HG03175 (cell line): ENCODE measurements at regions not wholly inside any gene's neighbourhood (a gene's known extent, or its start where the extent isn't known, plus 50 kb on each side); places are given as distances from the start of the nearest gene placed in this dataset.

ENCODE experiments used
- ATAC-seq: cut with Tn5 transposase; IDR thresholded peaks from one replicate; pipeline ENCODE4 v1.9.1; 2021; ENCODE audit warnings: mild to moderate bottlenecking, moderate library complexity; ENCODE audit not compliant: unreplicated experiment

DNA sequence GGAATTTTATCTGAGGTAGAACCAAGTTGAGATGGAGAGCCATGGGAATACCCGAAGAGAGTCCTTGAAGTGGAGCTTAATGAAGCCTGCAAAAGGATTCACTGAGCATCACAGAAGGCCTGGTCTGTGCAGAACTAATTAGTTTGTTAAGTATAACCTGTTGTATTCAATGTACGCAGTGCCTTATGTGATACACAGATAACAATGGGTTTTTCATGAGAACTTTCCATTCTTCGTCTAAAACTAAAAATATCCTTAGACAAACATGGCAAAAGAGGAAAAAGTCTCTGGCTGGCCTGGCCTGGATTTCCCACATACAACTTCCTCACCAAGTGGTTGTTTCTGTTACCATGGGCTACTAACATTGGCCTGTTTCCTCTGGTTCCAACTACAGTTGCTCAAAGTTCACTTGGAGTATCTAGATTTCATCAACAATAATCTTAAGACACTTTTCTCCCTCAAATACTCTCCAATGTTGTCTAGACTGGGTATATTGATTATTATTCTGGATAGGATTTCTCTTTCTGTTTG lies 237.6 kb upstream of the ZNF462 start:
- ATAC-seq = no peak

DNA sequence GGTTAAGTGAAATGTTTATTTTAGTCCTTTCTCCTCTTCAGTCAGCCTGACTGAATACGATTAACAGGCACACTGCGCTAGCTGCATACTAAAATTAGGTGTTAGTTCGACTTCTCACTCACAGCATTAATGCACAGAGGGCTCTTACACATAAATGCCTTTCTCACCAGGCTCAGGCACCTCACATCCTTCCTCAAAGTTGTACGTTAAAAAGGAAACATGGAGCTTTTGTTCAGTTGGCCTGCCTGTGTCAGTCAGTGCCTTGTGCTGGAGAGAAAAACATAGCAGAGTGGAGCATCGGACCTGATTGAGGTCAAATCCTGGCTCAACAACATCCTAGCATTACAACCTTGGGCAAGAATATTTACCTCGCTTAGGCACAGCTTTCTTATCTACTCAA lies 236.0 kb upstream of the ZNF462 start:
- ATAC-seq = no peak

DNA sequence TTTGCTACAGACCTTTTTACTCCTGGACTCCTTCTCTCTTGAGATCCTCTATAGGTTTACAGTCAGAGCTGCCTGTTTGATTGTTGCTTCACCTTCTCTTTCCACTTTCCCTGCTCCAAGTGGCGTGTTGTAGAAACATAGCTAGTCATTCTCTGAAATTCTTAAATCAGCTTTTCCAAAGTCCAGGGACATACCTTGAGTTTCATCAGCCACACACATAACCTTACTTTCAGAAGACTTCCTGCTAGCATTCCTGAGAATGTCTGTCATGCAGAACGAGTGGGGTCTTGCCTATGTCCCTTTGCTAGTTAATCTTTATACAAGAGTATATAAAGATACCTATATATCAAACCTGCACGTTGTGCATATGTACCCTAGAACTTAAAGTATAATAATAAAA lies 230.3 kb upstream of the ZNF462 start:
- no peak for ATAC-seq

DNA sequence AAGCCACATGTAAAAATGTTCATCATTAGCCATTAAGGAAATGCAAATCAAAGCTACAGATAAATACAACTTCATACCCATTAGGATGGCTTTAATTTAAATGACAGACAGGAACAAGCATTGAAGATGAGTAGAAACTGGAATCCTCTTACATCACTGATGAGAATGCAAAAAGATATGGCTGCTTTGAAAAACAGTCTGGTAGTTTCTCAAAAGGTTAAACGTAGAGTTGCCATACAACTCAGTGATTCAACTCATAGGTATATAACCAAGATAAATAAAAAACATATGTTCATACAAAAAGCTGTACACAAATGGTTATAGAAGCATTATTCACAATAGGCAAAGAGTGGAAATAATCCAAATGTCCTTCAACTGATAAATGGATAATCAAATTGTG lies 228.8 kb upstream of the ZNF462 start:
- no peak for ATAC-seq

DNA sequence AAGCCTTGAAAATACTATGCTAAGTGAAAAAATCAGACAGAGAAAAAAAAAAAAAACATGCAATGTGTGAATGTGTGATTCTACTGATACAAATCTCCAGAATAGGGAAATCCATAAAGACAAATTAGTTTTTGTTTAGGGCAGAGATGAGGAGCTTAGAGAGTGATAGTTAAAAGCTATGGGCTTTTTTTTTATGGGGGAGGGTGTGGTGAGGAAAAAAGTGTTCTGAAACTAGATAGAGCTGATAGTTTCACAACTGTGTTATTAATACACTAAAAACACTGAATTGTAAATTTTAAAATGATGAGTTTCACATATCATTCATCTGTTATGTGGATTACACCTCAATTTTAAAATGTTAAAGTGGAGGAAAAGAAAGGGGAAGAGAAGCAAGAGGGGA lies 228.3 kb upstream of the ZNF462 start:
- ATAC-seq = no peak

DNA sequence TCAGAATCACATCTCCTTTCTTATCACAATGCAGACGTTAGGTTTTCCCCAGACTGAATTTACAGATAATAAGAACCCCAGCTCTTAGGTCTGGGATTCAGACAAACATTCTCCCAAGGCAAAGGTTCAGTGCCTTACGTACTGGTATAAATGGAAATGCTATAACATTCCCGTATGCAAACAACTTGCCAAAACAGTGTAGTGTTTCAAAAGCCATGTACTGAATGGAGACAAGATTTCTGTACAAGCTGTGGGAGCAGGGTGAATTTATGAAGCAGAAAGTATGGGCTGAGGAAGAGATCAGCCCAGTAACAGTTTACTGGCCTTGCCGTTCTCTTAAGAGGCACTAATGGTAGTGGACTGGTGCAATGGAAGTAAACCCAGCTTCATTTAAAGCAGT lies 225.5 kb upstream of the ZNF462 start:
- no peak for ATAC-seq

DNA sequence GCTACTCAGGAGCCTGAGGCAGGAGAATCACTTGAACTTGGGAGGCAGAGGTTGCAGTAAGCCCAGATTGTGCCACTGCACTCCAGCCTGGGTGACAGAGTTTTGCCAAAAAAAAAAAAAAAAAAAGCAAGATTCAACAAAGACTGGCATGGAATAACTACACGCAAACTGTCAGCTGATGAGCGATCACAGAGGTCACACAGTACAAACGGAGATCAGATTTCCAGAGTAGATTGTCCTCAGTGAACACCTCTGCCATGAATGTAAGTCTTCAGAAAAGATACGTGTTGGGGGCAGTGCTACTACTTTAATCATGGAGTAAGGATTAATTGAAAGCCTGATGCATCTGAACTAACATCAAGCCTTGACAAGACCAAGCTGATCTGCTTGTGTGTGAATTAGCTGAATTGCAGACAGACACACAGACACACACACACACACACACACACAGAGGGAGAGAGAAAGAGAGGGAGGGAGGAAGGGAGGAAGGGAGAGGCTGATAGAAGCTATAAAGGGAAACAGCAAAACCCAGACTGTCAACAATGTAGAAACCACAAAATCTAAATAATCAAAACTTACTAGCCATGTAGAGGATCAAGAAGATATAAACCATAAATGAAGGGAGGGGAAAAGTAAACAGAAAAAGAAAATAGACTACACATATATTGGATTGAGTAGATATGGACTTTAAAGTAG lies 222.9 kb upstream of the ZNF462 start:
- ATAC-seq = no peak

DNA sequence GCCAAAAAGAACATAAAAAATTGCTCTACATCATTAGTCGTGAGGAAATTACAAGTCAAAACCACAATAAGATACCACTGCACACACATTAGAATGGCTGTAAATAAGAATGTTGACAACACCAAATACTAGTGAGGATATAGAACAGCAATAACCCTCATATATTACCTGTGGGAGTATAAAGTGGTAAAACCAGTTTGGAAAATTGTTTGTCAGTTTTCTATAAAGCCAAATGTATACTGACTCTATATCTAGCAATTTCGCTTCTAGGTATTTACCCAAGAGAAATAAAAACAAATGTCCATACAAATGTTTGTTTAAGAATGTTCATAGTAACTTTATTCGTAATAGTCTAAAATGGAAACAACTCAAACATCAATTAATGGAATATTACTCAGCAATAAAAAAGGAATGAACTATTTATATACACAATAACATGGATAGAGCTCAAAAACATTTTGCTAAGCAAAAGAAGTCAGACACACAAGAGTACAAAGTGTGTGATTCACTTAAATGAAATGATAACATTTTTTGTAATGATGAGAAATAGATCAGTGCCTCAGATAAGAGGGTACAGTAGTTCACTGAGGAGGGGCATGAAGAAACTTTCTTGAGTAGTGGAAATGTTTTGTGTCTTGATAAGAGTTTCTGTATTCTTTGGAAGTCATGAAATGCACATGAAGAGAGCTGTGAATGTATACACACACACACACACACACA lies 219.6 kb upstream of the ZNF462 start:
- no peak for ATAC-seq

DNA sequence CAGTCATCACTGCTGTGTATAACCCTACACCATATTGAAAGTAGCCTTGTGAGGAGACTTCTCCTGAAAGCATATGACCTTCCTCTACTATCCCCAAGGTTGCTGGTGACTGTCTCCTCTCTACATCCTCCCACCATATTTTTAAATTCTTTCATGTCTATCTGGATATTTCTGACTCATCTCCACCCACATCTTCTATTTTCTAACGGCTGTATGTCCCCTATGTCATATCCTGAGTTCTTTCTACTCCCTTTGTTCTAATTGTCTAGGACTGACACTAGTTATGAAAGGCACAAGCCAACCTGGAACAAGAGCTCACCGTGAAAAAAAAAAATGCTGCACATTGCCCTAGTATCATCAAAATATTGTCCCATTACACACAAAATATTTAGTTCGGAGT lies 218.3 kb upstream of the ZNF462 start:
- ATAC-seq = no peak

DNA sequence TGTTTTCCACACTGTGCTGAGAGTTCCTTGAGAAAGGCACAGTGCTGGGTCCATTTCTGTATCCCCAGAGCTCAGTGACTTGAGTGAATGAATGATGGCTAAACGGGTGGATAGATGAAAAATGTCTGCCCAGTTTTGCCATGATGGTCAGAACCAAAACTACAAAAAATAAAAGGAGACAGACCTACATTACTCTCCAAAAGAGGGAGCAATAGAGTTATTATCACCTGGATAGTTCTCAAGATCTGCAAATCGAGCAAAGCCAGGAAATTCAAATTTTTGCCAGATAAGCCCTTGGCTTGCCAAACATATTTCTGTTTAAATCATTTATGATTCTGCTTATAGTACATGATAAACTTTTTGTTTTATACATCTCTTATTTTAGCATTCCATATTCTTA lies 214.2 kb upstream of the ZNF462 start:
- ATAC-seq = no peak

DNA sequence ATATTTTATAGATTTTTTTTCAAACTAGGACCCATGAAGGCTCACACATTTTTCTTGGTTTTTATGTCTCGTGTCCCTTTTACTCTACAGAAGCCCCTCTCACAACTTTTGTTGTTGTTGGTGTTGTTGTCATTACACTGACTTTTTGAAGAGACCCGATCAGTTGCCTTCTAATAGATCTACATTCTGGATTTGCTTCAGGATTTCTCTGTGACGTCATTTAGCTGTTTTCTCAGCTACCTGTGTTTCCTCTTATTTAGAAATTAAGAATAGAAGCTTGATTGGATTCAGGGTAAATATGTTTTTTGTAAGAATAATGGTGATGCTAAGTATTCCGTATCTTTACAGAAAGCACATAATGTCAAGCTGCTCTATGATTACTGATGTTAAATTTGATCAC lies 213.3 kb upstream of the ZNF462 start:
- ATAC-seq = no peak

DNA sequence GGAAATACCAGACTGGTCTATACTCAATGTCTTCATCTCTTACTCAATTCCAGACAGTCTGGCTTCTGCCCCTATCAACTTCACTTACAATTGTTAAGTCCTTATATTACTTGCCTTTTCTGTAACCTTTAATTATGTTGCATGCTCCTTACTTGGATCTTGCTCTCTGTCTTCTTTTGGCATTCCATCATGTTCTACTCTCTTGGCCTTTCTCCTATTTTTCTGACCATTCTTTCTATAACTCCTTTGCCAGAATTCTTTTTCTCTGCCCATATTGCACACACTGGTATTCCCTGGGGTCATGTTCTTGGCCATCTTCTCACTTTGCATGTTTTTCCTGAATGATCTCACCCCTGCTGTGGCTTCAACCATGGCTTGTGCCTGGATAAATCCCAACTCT lies 209.8 kb upstream of the ZNF462 start:
- ATAC-seq = no peak

DNA sequence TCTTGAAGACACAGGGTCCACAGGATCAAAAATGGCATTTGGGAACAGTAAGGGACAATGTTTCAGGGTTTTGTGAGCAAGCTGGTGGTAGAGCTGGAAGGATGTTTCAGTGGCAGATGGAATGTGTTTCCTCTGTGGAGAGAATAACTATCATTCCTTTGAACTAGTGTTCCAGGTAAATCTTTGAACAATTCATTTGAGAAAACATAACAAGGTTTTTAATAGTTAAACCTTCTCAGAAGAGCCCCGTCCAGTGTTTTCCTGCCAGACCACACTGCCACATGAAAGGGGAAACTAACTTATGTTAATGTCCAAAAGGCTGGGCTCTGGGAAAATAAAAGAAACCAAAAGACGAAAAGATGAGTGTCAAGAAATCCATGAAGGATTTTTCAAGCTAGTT lies 207.0 kb upstream of the ZNF462 start:
- no peak for ATAC-seq

DNA sequence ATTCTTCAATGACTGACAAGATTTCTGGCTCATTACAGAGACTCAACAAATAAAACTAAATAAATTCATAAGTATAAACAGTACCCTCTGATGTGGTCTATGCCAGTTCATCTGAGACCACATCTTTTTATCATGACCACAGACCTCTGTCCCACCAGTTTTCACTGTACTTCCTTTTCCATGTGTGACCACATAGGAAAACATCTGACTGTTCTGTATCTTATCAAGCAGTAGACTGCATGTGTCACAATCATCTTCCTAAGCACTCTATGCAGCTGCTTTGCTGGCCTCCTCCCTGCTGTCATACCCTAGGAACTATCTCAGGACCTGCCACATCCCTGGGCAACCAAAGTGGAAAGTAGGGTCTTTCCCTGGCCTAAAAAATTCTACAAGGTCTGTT lies 205.0 kb upstream of the ZNF462 start:
- ATAC-seq = no peak

DNA sequence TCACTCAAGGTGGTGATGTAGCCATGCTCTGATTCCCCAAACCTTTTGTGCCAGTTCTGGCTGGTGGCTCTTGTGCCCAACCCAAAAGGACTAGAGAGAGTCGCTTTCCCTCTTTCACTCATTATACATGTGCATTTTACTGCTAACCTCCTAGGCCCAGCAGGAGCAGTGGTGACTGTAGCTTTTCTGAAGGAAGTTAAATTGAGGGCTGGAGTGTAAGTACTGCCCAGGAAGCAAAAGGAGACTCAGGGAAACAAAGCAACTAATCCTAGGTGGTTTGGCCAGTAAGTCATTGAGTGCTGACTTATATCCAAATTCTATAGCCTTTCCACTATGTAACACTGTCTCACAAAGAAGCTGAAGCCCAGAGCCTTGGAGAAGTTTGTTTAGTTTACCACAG lies 194.4 kb upstream of the ZNF462 start:
- no peak for ATAC-seq

DNA sequence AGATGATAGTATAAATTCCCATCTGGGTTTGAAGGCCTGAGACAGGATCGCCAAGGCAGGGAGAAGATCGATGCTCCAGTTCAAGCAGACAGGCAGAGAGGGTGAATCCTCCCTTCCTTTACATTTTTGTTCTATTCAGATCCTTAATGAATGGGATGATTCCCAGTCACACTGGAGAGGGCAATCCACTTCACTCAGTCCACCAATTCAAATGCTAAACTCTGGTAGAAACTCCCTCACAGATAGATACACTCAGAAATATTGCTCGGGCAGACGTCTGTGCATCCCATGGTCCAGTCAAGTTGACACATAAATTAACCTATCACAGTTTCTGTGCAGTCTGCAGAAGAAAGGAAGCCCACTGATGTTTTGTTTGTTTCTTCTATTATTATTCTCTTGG lies 193.1 kb upstream of the ZNF462 start:
- no peak for ATAC-seq

DNA sequence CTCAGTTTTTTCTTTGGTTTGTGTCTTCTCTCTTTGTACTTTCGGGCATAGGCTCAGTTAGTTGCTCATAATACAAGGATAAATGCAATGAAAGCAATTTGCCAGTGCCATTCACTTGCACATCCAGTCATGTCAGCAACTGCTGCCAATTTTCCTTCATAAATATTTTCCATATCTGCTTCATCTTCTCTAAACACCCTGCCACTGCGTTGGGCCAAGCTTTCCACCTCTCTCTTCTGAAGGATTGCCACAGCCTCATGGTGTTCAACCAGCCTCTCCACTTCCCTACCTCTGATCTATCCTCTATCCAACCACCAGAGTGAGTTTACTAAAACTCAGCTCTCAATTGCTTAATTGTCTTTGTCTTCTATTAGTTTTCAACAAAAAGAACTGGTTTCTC lies 192.5 kb upstream of the ZNF462 start:
- ATAC-seq = no peak

DNA sequence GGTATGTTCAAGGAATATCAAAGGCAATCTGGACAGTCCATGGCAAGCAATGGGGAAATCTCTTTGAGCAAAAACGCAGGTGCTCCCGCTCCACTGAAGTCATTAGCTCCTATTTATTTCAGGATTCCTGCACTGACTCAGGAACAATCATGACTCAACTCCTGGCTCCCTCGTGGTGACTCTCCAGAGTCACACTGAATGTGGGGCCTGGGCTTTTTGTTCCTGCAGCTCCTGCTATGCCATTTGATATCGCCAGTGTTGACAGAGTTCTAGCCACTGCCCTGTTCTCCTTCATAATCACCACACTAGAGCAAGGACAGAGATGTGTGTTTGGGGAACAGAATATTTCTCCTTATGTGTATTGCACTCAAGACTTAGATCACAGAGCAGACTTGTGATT lies 187.2 kb upstream of the ZNF462 start:
- no peak for ATAC-seq

DNA sequence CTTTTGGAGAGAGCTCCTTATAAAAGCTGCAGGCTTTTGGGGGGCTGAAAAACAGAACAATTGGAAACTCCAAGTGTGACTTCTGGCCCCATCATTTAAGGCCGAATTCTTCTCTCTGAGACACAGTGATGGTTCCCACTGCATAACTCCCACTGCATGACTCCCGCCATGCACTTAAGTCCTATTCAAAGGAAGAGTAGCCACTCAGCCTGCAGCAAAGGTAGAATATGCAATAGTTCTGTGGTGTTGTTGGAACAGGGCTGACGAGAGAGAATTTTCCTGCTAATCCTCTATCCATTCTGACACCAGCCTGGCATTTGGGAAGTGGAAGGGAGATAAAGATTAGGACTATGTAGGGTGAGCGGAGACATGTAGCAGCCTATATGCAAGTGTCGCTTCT lies 185.6 kb upstream of the ZNF462 start:
- no peak for ATAC-seq

DNA sequence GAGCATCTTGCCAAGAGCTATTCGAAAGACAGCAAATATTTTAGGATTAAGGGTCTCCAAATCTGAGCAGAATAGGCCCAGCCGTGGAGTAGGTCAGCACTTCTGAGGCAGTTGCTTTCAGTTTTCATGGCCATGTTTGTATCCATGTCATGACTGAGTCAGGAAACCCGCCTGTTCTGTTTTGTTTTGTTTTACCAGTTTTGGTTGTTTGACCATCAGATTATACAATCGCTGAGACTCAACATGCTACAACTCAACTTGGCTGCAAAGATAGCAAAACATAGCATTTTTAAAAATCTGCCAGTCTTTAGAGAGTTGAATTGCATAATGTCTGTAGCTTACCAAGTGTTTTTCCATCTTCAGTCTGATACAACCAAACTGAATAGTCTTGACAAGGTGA lies 185.1 kb upstream of the ZNF462 start:
- ATAC-seq = no peak

DNA sequence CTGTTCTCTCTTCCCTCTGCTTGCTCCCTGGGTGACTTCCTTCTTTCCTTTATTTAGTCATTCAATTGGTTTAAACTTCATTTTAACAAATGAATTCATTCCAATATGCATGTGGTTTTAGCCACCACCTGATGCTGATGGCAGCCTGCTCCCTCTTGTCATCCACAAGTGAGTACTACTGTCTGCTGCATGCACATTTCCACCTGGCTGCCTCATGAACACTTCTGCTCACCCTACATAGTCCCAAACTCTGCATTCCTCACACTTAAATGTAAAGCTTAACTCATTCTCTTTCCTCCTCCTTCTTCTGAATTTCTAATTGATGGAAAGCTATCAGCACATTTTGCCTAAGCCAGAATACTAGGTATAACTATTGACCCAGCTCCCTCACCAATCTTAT lies 184.7 kb upstream of the ZNF462 start:
- no peak for ATAC-seq

DNA sequence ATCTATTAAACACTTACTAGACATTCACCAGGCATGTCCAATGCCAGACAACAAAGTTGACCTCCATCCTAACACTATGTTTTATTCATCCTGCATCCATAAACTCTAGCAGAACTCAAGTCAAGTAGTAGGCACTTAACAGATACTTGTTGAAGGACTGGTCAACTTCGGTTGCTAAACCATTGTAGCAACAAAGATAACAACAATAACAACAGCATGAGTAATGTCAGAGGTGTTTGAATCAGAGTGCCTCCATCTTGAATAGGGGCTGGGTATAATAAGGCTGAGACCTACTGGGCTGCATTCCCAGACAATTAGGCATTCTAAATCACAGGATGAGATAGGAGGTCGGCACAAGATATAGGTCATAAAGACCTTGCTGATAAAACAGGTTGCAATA lies 180.5 kb upstream of the ZNF462 start:
- no peak for ATAC-seq

DNA sequence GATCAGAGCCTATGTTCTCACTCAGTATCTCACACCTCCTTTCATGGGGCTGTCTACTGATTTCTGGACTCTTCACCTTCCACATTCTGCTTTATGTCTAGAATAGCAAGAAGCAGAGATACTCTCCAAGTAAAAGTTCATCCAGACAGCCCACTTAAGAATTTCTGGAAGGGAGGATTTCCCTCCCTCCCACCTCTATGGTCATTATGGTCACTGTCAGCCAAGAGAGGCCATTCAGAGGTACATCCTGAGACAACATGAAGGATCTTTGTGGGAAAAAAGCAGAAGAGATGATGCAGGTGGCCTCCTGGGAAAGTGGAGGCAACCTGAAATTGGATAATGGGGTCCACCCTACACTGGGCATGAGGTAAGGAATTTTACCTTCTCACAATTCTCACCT lies 179.5 kb upstream of the ZNF462 start:
- no peak for ATAC-seq
